Caco-2 (cell line): ENCODE measurements at regions not wholly inside any gene's neighbourhood (a gene's known extent, or its start where the extent isn't known, plus 50 kb on each side); places are given as distances from the start of the nearest gene placed in this dataset.

Experiments
- BruUV-seq: library from RNA; stranded (reverse); fragments of 400-500 nt; replicated peaks from 2 replicates; lab custom pipeline; 2021; lab: Mats Ljungman, UMichigan
- CTCF ChIA-PET: fragments of 300-600 bp; sonication (Branson Sonifier 250); formaldehyde crosslinking; loops from one replicate; lab custom pipeline; 2022; ENCODE audit warnings: antibody characterized with exemption; lab: Charles Lee
- POLR2A ChIA-PET: fragments of 300-600 bp; sonication (Branson Sonifier 250); formaldehyde crosslinking; loops from one replicate; lab custom pipeline; 2022; ENCODE audit warnings: antibody characterized with exemption; lab: Charles Lee
- DNase-seq, 2 experiments: peaks; one replicate each; pipeline versions ENCODE4 v3.0.0 to v3.0.0-alpha.2; 2020 to 2022
- H3K27me3 ChIP-seq: replicated peaks from 2 replicates; pipeline ENCODE4 v1.6.0; 2011; ENCODE audit warnings: low read length; ENCODE audit not compliant: control insufficient read depth, insufficient read depth
- H3K36me3 ChIP-seq: 2 replicates; pipeline ENCODE4 v1.5.1; 2011; ENCODE audit warnings: low read length; ENCODE audit not compliant: control insufficient read depth, insufficient read depth
- H3K4me1 ChIP-seq: fragments of 250-450 bp; sonication (Bioruptor Pico); 2 replicates; pipeline ENCODE4 v1.5.1; 2020; ENCODE audit warnings: mild to moderate bottlenecking
- H3K4me3 ChIP-seq: 2 replicates; pipeline ENCODE4 v1.5.1; 2011; ENCODE audit warnings: low read depth, mild to moderate bottlenecking, control low read depth, low read length
- H3K9me3 ChIP-seq: fragments of 250-450 bp; sonication (Bioruptor Pico); 2 replicates; pipeline ENCODE4 v1.5.1; 2020; ENCODE audit warnings: mild to moderate bottlenecking, moderate library complexity
- H3K27ac Mint-ChIP-seq: one replicate; pipeline ENCODE4 v1.8.0; 2022; ENCODE audit warnings: mixed read lengths; ENCODE audit not compliant: unreplicated experiment
- H3K27me3 Mint-ChIP-seq: one replicate; pipeline ENCODE4 v1.8.0; 2022; ENCODE audit warnings: mixed read lengths; ENCODE audit not compliant: insufficient read depth, unreplicated experiment
- H3K36me3 Mint-ChIP-seq: one replicate; pipeline ENCODE4 v1.8.0; 2022; ENCODE audit warnings: mild to moderate bottlenecking, mixed read lengths; ENCODE audit not compliant: insufficient read depth, unreplicated experiment
- H3K4me1 Mint-ChIP-seq: one replicate; pipeline ENCODE4 v1.8.0; 2022; ENCODE audit warnings: low read depth, mixed read lengths; ENCODE audit not compliant: unreplicated experiment
- H3K4me3 Mint-ChIP-seq: one replicate; pipeline ENCODE4 v1.8.0; 2022; ENCODE audit warnings: mild to moderate bottlenecking, moderate library complexity, mixed read lengths; ENCODE audit not compliant: unreplicated experiment
- H3K9me3 Mint-ChIP-seq: one replicate; pipeline ENCODE4 v1.8.0; 2022; ENCODE audit warnings: mixed read lengths; ENCODE audit not compliant: unreplicated experiment
- CTCF ChIP-seq, 2 experiments: fragments of 200-600 bp in 1 of 2; IDR thresholded peaks; 1 replicate in 1 of 2; 2 replicates in 1 of 2; pipeline versions ENCODE4 v1.5.1 to v1.8.0; 2011 to 2022; ENCODE audit warnings: antibody characterized with exemption in 1 of 2, control low read depth in 1 of 2, inconsistent platforms in 1 of 2, low read depth in 1 of 2, low read length in 1 of 2, mild to moderate bottlenecking in 1 of 2, moderate library complexity in 1 of 2; ENCODE audit not compliant: insufficient read depth in 1 of 2, severe bottlenecking in 1 of 2, unreplicated experiment in 1 of 2
- intact Hi-C: fragments of 100-400 bp; cut with micrococcal nuclease; formaldehyde crosslinking; loops from one replicate; pipeline ENCODE4 v1.10.0; 2022; ENCODE audit not compliant: unreplicated experiment

- intact Hi-C loops, result no loop called here
- CTCF ChIA-PET, result no interaction called here
- H3K9me3 ChIP-seq, result no peaks in the 10 kb centered on the region
Measured at GRCh38 chr4:127313767-127314166, 319.0 kb upstream of the INTU start.

DNA sequence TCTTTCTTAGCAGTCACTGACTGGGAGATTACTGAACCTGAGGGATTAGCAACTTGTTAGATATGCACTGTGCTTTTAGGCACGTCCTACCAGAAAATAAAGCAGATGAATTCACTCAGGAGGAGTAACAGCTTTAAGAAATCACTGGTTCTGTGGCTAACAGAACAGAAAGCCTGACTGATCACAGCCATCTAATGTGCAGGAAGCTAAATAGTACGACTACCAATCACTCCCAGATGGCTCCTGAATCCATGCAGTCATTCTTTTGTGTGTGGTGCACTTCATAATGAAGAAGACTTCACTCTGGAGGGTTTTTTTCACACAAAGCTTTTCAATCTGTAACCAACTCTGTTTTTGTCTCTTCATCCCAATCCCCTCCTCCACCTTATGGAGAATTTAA lies 305.3 kb upstream of the INTU start:
- no peak for TF ChIP-seq CTCF (IDR thresholded peaks at IDR 0.05; ENCODE audit: insufficient read depth in 1 of 2, low read depth in 1 of 2, low read length in 1 of 2, severe bottlenecking in 1 of 2, unreplicated experiment in 1 of 2)
- Histone ChIP-seq H3K36me3 (no peaks in the 10 kb centered on the region), H3K4me3 (no peak overlapping the region), H3K4me1 (no peaks in the 10 kb centered on the region), H3K9me3 (no peaks in the 10 kb centered on the region), H3K27me3 (no peaks in the 10 kb centered on the region; the same call in 1 of the 2 replicates)
- CTCF ChIA-PET, result no interaction called here
- DNase-seq, result no peak
- Mint-ChIP-seq H3K4me1 (no peaks in the 10 kb centered on the region), H3K36me3 (no peaks in the 10 kb centered on the region), H3K27me3 (peaks cover 2% of the 10 kb centered on the region), H3K27ac (no peak overlapping the region), H3K9me3 (peaks cover 11% of the 10 kb centered on the region), H3K4me3 (no peak overlapping the region)
- POLR2A ChIA-PET, result no interaction called here
- intact Hi-C loops, result no loop called here
- BruUV-seq, result no TSS peak

More at GRCh38 chr4:127313767-127314166, 319.0 kb upstream of the INTU start:
- no peak for DNase-seq
- no peaks in the 10 kb centered on the region for H3K4me1 Mint-ChIP-seq
- no peak for TF ChIP-seq CTCF (IDR thresholded peaks at IDR 0.05; ENCODE audit: insufficient read depth in 1 of 2, low read depth in 1 of 2, low read length in 1 of 2, severe bottlenecking in 1 of 2, unreplicated experiment in 1 of 2)
- no peaks in the 10 kb centered on the region for H3K36me3 Mint-ChIP-seq
- H3K4me3 Mint-ChIP-seq, result no peak overlapping the region
- no peaks in the 10 kb centered on the region for H3K27me3 Mint-ChIP-seq
- POLR2A ChIA-PET, result no interaction called here
- Histone ChIP-seq H3K36me3 (no peaks in the 10 kb centered on the region), H3K4me1 (no peaks in the 10 kb centered on the region), H3K4me3 (no peak overlapping the region), H3K27me3 (no peaks in the 10 kb centered on the region)
- H3K9me3 Mint-ChIP-seq, result peaks cover 29% of the 10 kb centered on the region
- BruUV-seq, result no TSS peak
- no peak overlapping the region for H3K27ac Mint-ChIP-seq

GRCh38 chr4:127335073-127335620 lies 297.6 kb upstream of the INTU start:
- POLR2A ChIA-PET, result no interaction called here
- no peaks in the 10 kb centered on the region for H3K4me1 ChIP-seq
- peaks cover 2% of the 10 kb centered on the region for H3K27me3 Mint-ChIP-seq
- no peak overlapping the region for H3K4me3 ChIP-seq
- H3K27ac Mint-ChIP-seq, result no peak overlapping the region
- H3K36me3 ChIP-seq, result no peaks in the 10 kb centered on the region
- H3K36me3 Mint-ChIP-seq, result no peaks in the 10 kb centered on the region
- H3K4me1 Mint-ChIP-seq, result no peaks in the 10 kb centered on the region
- BruUV-seq, result no TSS peak
- CTCF ChIA-PET, result no interaction called here
- H3K9me3 ChIP-seq, result no peaks in the 10 kb centered on the region
- TF ChIP-seq CTCF (IDR thresholded peaks at IDR 0.05; ENCODE audit: insufficient read depth in 1 of 2, low read depth in 1 of 2, low read length in 1 of 2, severe bottlenecking in 1 of 2, unreplicated experiment in 1 of 2), result no peak
- H3K9me3 Mint-ChIP-seq, result no peaks in the 10 kb centered on the region
- no peak overlapping the region for H3K4me3 Mint-ChIP-seq
- no peak for DNase-seq
- intact Hi-C loops, result no loop called here
- no peaks in the 10 kb centered on the region; the same call in 1 of the 2 replicates for H3K27me3 ChIP-seq
